Endothelial cell of umbilical vein (primary cell): ENCODE measurements at regions not wholly inside any gene's neighbourhood (a gene's known extent, or its start where the extent isn't known, plus 50 kb on each side); places are given as distances from the start of the nearest gene placed in this dataset.

ENCODE experiments used
- BruUV-seq: library from RNA; stranded (reverse); fragments of 400-500 nt; replicated peaks from 2 replicates; lab custom pipeline; 2021; lab: Mats Ljungman, UMichigan
- CTCF ChIA-PET: fragments of 300-600, 350-600 bp; sonication (Branson Sonifier 250); formaldehyde crosslinking; loops from one replicate; lab custom pipeline; 2021; ENCODE audit warnings: antibody characterized with exemption, inconsistent platforms; lab: Charles Lee
- POLR2A ChIA-PET: fragments of 300-600, 350-600 bp; sonication (Branson Sonifier 250); formaldehyde crosslinking; loops from one replicate; lab custom pipeline; 2021; ENCODE audit warnings: antibody characterized with exemption, inconsistent platforms; lab: Charles Lee
- DNase-seq: peaks from one replicate; pipeline ENCODE4 v3.0.0-alpha.2; 2011; ENCODE audit warnings: low read depth, low spot score
- FAIRE-seq: peaks from 2 replicates; lab custom pipeline; 2011; peaks lifted over from hg19 to GRCh38; lab: Jason Lieb, UNC
- H2AFZ ChIP-seq: 2 replicates; pipeline ENCODE4 v1.6.0; 2012; ENCODE audit warnings: low read depth, low read length, control low read depth, inconsistent platforms
- H3K27ac ChIP-seq: 2 replicates; pipeline ENCODE4 v1.5.1; 2011; ENCODE audit warnings: low read depth, mild to moderate bottlenecking, control low read depth, low read length, moderate library complexity; ENCODE audit not compliant: insufficient read depth
- H3K27me3 ChIP-seq, 2 experiments: 2 replicates each; pipeline versions ENCODE4 v1.6.0 to v1.6.1; 2011; ENCODE audit warnings: low read length in 2 of 2, mixed read lengths in 1 of 2; ENCODE audit not compliant: control insufficient read depth in 2 of 2, insufficient read depth in 2 of 2
- H3K36me3 ChIP-seq, 2 experiments: 2 replicates in 1 of 2; 3 replicates in 1 of 2; pipeline ENCODE4 v1.5.1; 2011; ENCODE audit warnings: low read length in 2 of 2, mild to moderate bottlenecking in 1 of 2, moderate library complexity in 1 of 2; ENCODE audit not compliant: control insufficient read depth in 2 of 2, insufficient read depth in 2 of 2; ENCODE audit errors: extremely low read depth in 1 of 2
- H3K4me1 ChIP-seq: 3 replicates; pipeline ENCODE4 v1.5.1; 2011; ENCODE audit warnings: mild to moderate bottlenecking, low read length; ENCODE audit not compliant: control insufficient read depth, insufficient read depth; ENCODE audit errors: extremely low read depth
- H3K4me2 ChIP-seq: 2 replicates; pipeline ENCODE4 v1.6.1; 2011; ENCODE audit warnings: low read length, control low read depth, mixed read lengths; ENCODE audit not compliant: insufficient read depth
- H3K4me3 ChIP-seq, 3 experiments: fragments of 200-600 bp in 1 of 3; sonication (generic), shearing (Covaris generic) in 1 of 3; replicated peaks in 1 of 3; 2 replicates each; pipeline ENCODE4 v1.5.1; 2011 to 2016; ENCODE audit warnings: control low read depth in 3 of 3, low read length in 3 of 3, mild to moderate bottlenecking in 2 of 3, inconsistent platforms in 1 of 3, low read depth in 1 of 3, moderate library complexity in 1 of 3; ENCODE audit not compliant: insufficient read depth in 1 of 3
- H3K79me2 ChIP-seq: 2 replicates; pipeline ENCODE4 v1.6.0; 2012; ENCODE audit warnings: low read length, inconsistent platforms; ENCODE audit not compliant: control insufficient read depth, insufficient read depth
- H3K9ac ChIP-seq: replicated peaks from 2 replicates; pipeline ENCODE3; 2011; ENCODE audit warnings: low read length, control low read depth; ENCODE audit not compliant: insufficient read depth; ENCODE audit errors: extremely low read depth
- H3K9me1 ChIP-seq: replicated peaks from 3 replicates; pipeline ENCODE4 v1.6.0; 2011; ENCODE audit warnings: mild to moderate bottlenecking, low read length; ENCODE audit not compliant: control insufficient read depth, insufficient read depth; ENCODE audit errors: extremely low read depth
- H3K9me3 ChIP-seq: replicated peaks from 2 replicates; pipeline ENCODE4 v1.5.1; 2012; ENCODE audit warnings: low read length, inconsistent platforms; ENCODE audit not compliant: control insufficient read depth, insufficient read depth
- H4K20me1 ChIP-seq: replicated peaks from 2 replicates; pipeline ENCODE3; 2011; ENCODE audit warnings: mild to moderate bottlenecking, low read length; ENCODE audit not compliant: control insufficient read depth, insufficient read depth; ENCODE audit errors: extremely low read depth
- EZH2 ChIP-seq: IDR thresholded peaks from 2 replicates; pipeline ENCODE4 v1.6.1; 2012; ENCODE audit warnings: borderline replicate concordance, low read depth, mild to moderate bottlenecking, moderate library complexity, low read length, inconsistent platforms; ENCODE audit not compliant: severe bottlenecking
- FOS ChIP-seq: IDR thresholded peaks from 2 replicates; pipeline ENCODE4 v1.6.1; 2011; ENCODE audit warnings: mild to moderate bottlenecking, low read length, moderate library complexity, borderline replicate concordance; ENCODE audit not compliant: insufficient read depth
- GATA2 ChIP-seq: IDR thresholded peaks from 2 replicates; pipeline ENCODE4 v1.7.0; 2011; ENCODE audit warnings: low read depth, mild to moderate bottlenecking, moderate library complexity, mixed read lengths, low read length; ENCODE audit not compliant: insufficient read length, insufficient read depth
- JUN ChIP-seq: IDR thresholded peaks from 2 replicates; pipeline ENCODE4 v1.6.1; 2011; ENCODE audit warnings: borderline replicate concordance, low read depth; ENCODE audit not compliant: insufficient read length, insufficient read depth
- MYC ChIP-seq: IDR thresholded peaks from one replicate; pipeline ENCODE4 v1.6.1; 2011; ENCODE audit warnings: mild to moderate bottlenecking, low read depth, low read length
- POLR2A ChIP-seq: IDR thresholded peaks from 2 replicates; pipeline ENCODE4 v1.6.1; 2012; ENCODE audit warnings: low read depth, mild to moderate bottlenecking, control low read depth, low read length
- POLR2AphosphoS5 ChIP-seq: IDR thresholded peaks from 2 replicates; pipeline ENCODE4 v1.6.1; 2012; ENCODE audit warnings: low read depth, mild to moderate bottlenecking, control low read depth, low read length, moderate library complexity; ENCODE audit not compliant: insufficient read depth
- dilution Hi-C: fragments of 300-500 bp; cut with MboI; formaldehyde crosslinking; loops from one replicate; pipeline ENCODE4 v1.15.0; 2019; ENCODE audit warnings: low sequenced_read_pairs; ENCODE audit not compliant: extremely low pct_ligation_motif_present
- intact Hi-C: fragments of 100-400 bp; cut with micrococcal nuclease; formaldehyde crosslinking; loops from one replicate; pipeline ENCODE4 v1.10.0; 2022
- TF ChIP-seq, protein P1 (sequence below): IDR thresholded peaks from 2 replicates; pipeline ENCODE4 v1.6.1; 2011; ENCODE audit not compliant: insufficient read depth, insufficient read length
- TF ChIP-seq, protein P2 (sequence below), 2 donors: IDR thresholded peaks; 1 replicate in 1 of 2; 2 replicates in 1 of 2; pipeline ENCODE4 v1.5.1; 2011; ENCODE audit warnings: low read length in 2 of 2, mild to moderate bottlenecking in 2 of 2, moderate library complexity in 2 of 2, control low read depth in 1 of 2, inconsistent platforms in 1 of 2, low read depth in 1 of 2; ENCODE audit not compliant: insufficient read depth in 1 of 2; ENCODE audit errors: extremely low read depth in 1 of 2

DNA sequence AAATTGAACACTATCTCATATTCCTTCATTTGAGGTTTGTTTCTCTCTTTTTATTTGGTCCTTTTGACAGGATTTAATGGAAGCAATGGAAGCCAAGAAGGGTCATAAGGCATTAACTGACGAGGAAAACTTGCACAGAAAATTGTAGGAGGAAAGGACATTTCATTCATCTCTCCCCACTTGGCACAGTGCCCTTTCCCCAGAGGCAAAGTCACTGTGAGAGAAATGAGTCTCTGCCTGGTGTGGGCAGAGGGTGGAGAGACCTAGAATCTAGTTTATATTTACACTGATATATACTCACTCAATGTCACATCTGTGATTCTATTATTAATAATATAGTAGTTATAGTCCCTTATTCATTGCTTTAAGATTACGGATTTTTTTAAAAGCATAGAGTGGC is 324.6 kb upstream of the IL12A start:
- TF ChIP-seq, protein P1, sequence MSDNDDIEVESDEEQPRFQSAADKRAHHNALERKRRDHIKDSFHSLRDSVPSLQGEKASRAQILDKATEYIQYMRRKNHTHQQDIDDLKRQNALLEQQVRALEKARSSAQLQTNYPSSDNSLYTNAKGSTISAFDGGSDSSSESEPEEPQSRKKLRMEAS = no peak
- TF ChIP-seq EZH2 = no peak
- TF ChIP-seq POLR2A = no peak
- TF ChIP-seq FOS = no peak
- no peak for TF ChIP-seq JUN
- TF ChIP-seq MYC = no peak
- no peak for TF ChIP-seq GATA2
- no peak for TF ChIP-seq POLR2AphosphoS5
- TF ChIP-seq, protein P2, sequence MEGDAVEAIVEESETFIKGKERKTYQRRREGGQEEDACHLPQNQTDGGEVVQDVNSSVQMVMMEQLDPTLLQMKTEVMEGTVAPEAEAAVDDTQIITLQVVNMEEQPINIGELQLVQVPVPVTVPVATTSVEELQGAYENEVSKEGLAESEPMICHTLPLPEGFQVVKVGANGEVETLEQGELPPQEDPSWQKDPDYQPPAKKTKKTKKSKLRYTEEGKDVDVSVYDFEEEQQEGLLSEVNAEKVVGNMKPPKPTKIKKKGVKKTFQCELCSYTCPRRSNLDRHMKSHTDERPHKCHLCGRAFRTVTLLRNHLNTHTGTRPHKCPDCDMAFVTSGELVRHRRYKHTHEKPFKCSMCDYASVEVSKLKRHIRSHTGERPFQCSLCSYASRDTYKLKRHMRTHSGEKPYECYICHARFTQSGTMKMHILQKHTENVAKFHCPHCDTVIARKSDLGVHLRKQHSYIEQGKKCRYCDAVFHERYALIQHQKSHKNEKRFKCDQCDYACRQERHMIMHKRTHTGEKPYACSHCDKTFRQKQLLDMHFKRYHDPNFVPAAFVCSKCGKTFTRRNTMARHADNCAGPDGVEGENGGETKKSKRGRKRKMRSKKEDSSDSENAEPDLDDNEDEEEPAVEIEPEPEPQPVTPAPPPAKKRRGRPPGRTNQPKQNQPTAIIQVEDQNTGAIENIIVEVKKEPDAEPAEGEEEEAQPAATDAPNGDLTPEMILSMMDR (IDR thresholded peaks at IDR 0.05; ENCODE audit: extremely low read depth in 1 of 2, insufficient read depth in 1 of 2, low read depth in 1 of 2, low read length in 2 of 2) = no peak
- Histone ChIP-seq H3K27ac (no peak overlapping the region), H3K9me3 (no peaks in the 10 kb centered on the region), H3K9me1 (no peaks in the 10 kb centered on the region), H3K9ac (no peak overlapping the region), H3K27me3 (peaks cover 6 to 7% of the 10 kb centered on the region in 2 experiments), H2AFZ (no peak overlapping the region), H3K4me1 (no peaks in the 10 kb centered on the region), H3K79me2 (no peaks in the 10 kb centered on the region), H3K4me2 (no peak overlapping the region), H4K20me1 (no peaks in the 10 kb centered on the region), H3K4me3 (no peak overlapping the region), H3K36me3 (no peaks in the 10 kb centered on the region)
- dilution Hi-C loops (no loop called here), intact Hi-C loops (no loop called here)
- POLR2A ChIA-PET = no interaction called here
- FAIRE-seq (no peak), DNase-seq (no peak)
- no TSS peak for BruUV-seq
- CTCF ChIA-PET = no interaction called here
